ENCODE measurements at regions not wholly inside any gene's neighbourhood (a gene's known extent, or its start where the extent isn't known, plus 50 kb on each side); places are given as distances from the start of the nearest gene placed in this dataset.
"Not testable (repeated sequence)": the region's sequence is repeated elsewhere in the genome, so short reads cannot be mapped to it uniquely, and the experiment has no call there.

- H3K4me1 ChIP-seq (ENCODE audit: insufficient read depth, low read length, poor library complexity, severe bottlenecking) = no peaks in the 10 kb centered on the region
- H3K4me3 ChIP-seq (ENCODE audit: low read depth, low read length, poor library complexity, severe bottlenecking) = no peak overlapping the region
- H2AFZ ChIP-seq (ENCODE audit: low read length) = no peak overlapping the region
- H3K79me2 ChIP-seq (ENCODE audit: insufficient read depth, low read depth, low read length) = no peaks in the 10 kb centered on the region
- H3K9me2 ChIP-seq (ENCODE audit: insufficient read depth, low read length) = no peaks in the 10 kb centered on the region
- BruUV-seq (replicated peaks) = no TSS peak
- no peak for TF ChIP-seq EZH2phosphoT487 (IDR thresholded peaks at IDR 0.05; ENCODE audit: borderline replicate concordance, low read depth, low read length)
- TF ChIP-seq, protein P1, sequence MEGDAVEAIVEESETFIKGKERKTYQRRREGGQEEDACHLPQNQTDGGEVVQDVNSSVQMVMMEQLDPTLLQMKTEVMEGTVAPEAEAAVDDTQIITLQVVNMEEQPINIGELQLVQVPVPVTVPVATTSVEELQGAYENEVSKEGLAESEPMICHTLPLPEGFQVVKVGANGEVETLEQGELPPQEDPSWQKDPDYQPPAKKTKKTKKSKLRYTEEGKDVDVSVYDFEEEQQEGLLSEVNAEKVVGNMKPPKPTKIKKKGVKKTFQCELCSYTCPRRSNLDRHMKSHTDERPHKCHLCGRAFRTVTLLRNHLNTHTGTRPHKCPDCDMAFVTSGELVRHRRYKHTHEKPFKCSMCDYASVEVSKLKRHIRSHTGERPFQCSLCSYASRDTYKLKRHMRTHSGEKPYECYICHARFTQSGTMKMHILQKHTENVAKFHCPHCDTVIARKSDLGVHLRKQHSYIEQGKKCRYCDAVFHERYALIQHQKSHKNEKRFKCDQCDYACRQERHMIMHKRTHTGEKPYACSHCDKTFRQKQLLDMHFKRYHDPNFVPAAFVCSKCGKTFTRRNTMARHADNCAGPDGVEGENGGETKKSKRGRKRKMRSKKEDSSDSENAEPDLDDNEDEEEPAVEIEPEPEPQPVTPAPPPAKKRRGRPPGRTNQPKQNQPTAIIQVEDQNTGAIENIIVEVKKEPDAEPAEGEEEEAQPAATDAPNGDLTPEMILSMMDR (conservative IDR thresholded peaks at IDR 0.05; ENCODE audit: low read length) = no peak
- no peaks in the 10 kb centered on the region for H3K36me3 ChIP-seq (ENCODE audit: insufficient read depth, low read length)
- intact Hi-C loops (cut with micrococcal nuclease; ENCODE audit: unreplicated experiment) = no loop called here
- no peak overlapping the region for H3K27ac ChIP-seq (ENCODE audit: low read depth, low read length, poor library complexity, severe bottlenecking)
- no peak overlapping the region for H3K4me2 ChIP-seq (ENCODE audit: low read length)
- H3K9me3 ChIP-seq (ENCODE audit: low read length) = no peaks in the 10 kb centered on the region
- ChIA-PET CTCF (ENCODE audit: unreplicated experiment) (no interaction called here), POLR2A (interaction anchor here (1.2 kb wide), 1 partner anchor 23 kb away, joined by 3 read pairs; no protein-coding TSS in a partner anchor)
- no peak for DNase-seq (ENCODE audit: low spot score)
- no peaks in the 10 kb centered on the region for H4K20me1 ChIP-seq (ENCODE audit: insufficient read depth, low read length)
Measured at GRCh38 chr6:16822975-16823717, 61.9 kb upstream of the ATXN1 start.

- Histone ChIP-seq H3K9me3 (ENCODE audit: low read length) (no peaks in the 10 kb centered on the region), H3K79me2 (ENCODE audit: insufficient read depth, low read depth, low read length) (no peaks in the 10 kb centered on the region), H3K4me2 (ENCODE audit: low read length) (no peak overlapping the region), H3K36me3 (ENCODE audit: insufficient read depth, low read length) (no peaks in the 10 kb centered on the region), H4K20me1 (ENCODE audit: insufficient read depth, low read length) (no peaks in the 10 kb centered on the region), H3K27ac (ENCODE audit: low read depth, low read length, poor library complexity, severe bottlenecking) (no peak overlapping the region), H3K4me3 (ENCODE audit: low read depth, low read length, poor library complexity, severe bottlenecking) (no peak overlapping the region), H3K4me1 (ENCODE audit: insufficient read depth, low read length, poor library complexity, severe bottlenecking) (no peaks in the 10 kb centered on the region), H2AFZ (ENCODE audit: low read length) (no peak overlapping the region), H3K9me2 (ENCODE audit: insufficient read depth, low read length) (no peaks in the 10 kb centered on the region)
- POLR2A ChIA-PET = interaction anchor here (0.6 kb wide), 1 partner anchor 28 kb away, joined by 3 read pairs; no protein-coding TSS in a partner anchor
- CTCF ChIA-PET (ENCODE audit: unreplicated experiment) = no interaction called here
- no peak for DNase-seq (ENCODE audit: low spot score)
- no peak for TF ChIP-seq EZH2phosphoT487 (IDR thresholded peaks at IDR 0.05; ENCODE audit: borderline replicate concordance, low read depth, low read length)
- TF ChIP-seq, protein P1 (conservative IDR thresholded peaks at IDR 0.05; ENCODE audit: low read length) = no peak
- intact Hi-C loops (cut with micrococcal nuclease; ENCODE audit: unreplicated experiment) = no loop called here
- BruUV-seq (replicated peaks) = no TSS peak
Measured at GRCh38 chr6:16822529-16822928, 61.3 kb upstream of the ATXN1 start.

DNA sequence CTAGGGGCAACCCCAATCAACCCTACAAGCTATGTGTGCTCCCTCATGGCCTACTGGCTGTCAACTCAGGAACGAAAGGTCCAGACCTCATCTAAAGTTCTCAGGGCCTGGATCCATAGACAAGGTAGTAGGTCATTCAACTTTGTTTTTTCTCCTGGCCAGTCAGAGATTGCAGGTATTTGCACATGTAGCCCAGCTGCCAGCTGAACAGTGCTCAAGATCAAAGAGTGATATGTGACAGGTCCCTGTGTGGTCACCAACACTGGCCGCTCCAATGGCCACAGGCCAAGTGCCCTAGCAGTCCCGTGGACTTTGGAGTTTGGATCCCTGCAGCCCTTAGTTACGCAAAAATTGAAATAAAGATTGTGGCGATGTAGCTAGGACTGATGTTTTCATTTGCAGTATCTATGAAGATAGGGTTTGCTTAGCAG, 60.6 kb upstream of the ATXN1 start:
- BruUV-seq (replicated peaks) = no TSS peak
- Histone ChIP-seq H3K9me2 (ENCODE audit: insufficient read depth, low read length) (no peaks in the 10 kb centered on the region), H3K4me1 (ENCODE audit: insufficient read depth, low read length, poor library complexity, severe bottlenecking) (no peaks in the 10 kb centered on the region), H2AFZ (ENCODE audit: low read length) (no peak overlapping the region), H3K4me3 (ENCODE audit: low read depth, low read length, poor library complexity, severe bottlenecking) (no peak overlapping the region), H3K36me3 (ENCODE audit: insufficient read depth, low read length) (no peaks in the 10 kb centered on the region), H4K20me1 (ENCODE audit: insufficient read depth, low read length) (no peaks in the 10 kb centered on the region), H3K9me3 (ENCODE audit: low read length) (no peaks in the 10 kb centered on the region), H3K4me2 (ENCODE audit: low read length) (no peak overlapping the region), H3K79me2 (ENCODE audit: insufficient read depth, low read depth, low read length) (no peaks in the 10 kb centered on the region), H3K27ac (ENCODE audit: low read depth, low read length, poor library complexity, severe bottlenecking) (no peak overlapping the region)
- intact Hi-C loops (cut with micrococcal nuclease; ENCODE audit: unreplicated experiment) = no loop called here
- ChIA-PET CTCF (ENCODE audit: unreplicated experiment) (no interaction called here), POLR2A (interaction anchor here (0.6 kb wide), 1 partner anchor 29 kb away, joined by 3 read pairs; no protein-coding TSS in a partner anchor)
- TF ChIP-seq, protein P1 (conservative IDR thresholded peaks at IDR 0.05; ENCODE audit: low read length) = no peak
- no peak for TF ChIP-seq EZH2phosphoT487 (IDR thresholded peaks at IDR 0.05; ENCODE audit: borderline replicate concordance, low read depth, low read length)
- DNase-seq (ENCODE audit: low spot score) = no peak

- H4K20me1 ChIP-seq (ENCODE audit: insufficient read depth, low read length); H3K36me3 ChIP-seq (ENCODE audit: insufficient read depth, low read length); H3K27ac ChIP-seq (ENCODE audit: low read depth, low read length, poor library complexity, severe bottlenecking); H3K9me2 ChIP-seq (ENCODE audit: insufficient read depth, low read length); H3K9me3 ChIP-seq (ENCODE audit: low read length); BruUV-seq (replicated peaks); H3K4me1 ChIP-seq (ENCODE audit: insufficient read depth, low read length, poor library complexity, severe bottlenecking); H3K79me2 ChIP-seq (ENCODE audit: insufficient read depth, low read depth, low read length); H3K4me3 ChIP-seq (ENCODE audit: low read depth, low read length, poor library complexity, severe bottlenecking); H2AFZ ChIP-seq (ENCODE audit: low read length); H3K4me2 ChIP-seq (ENCODE audit: low read length); DNase-seq (ENCODE audit: low spot score); CTCF ChIA-PET (ENCODE audit: unreplicated experiment); intact Hi-C loops (cut with micrococcal nuclease; ENCODE audit: unreplicated experiment): not testable (repeated sequence)
- POLR2A ChIA-PET = interaction anchor here (1.3 kb wide), 1 partner anchor 14 kb away, joined by 4 read pairs; no protein-coding TSS in a partner anchor
Measured at GRCh38 chr6:16820262-16820661, 59.0 kb upstream of the ATXN1 start.
